ENCODE measurements at regions not wholly inside any gene's neighbourhood (a gene's known extent, or its start where the extent isn't known, plus 50 kb on each side); places are given as distances from the start of the nearest gene placed in this dataset.
"Not testable (repeated sequence)": the region's sequence is repeated elsewhere in the genome, so short reads cannot be mapped to it uniquely, and the experiment has no call there.

DNA sequence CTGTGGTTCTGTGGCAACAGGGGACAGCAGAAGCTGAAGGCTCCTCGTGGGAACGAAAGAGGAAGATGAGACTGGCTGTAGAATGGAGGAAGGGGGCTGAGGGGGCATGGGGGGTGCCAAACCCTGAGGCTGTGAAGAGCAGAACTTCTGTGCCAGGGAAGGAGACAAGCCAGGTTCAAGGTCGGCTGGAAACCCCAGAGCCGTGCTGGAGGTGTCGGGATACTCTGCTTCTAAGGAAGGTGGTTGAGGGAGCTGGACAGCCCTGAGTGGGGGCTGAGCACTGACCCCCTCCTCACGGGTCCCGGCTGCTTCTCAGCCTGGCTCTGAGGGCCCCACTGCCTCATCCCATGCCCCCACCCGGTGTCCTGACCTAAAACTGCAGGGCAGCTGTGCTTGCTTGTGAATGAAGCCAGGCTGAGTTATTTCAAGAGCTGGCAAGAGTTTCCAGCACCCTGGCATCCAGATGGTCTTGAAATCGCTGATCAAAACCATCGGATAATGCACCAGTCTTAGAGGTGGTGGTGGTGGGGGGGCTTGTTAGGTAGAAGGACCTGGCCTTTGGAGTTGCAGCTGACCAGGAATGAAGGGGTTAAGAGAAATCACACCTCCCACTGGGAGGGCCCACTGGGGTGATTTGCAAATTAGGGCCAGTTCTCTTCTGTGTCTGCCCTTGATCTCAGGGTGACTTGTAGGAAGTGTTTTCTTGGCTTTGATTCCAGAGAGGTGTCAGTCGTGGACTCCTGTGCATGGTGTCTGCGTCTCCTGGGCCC lies 218.9 kb upstream of the C1orf174 start:
- no peak for DNase-seq (ENCODE audit: low read depth)

DNA sequence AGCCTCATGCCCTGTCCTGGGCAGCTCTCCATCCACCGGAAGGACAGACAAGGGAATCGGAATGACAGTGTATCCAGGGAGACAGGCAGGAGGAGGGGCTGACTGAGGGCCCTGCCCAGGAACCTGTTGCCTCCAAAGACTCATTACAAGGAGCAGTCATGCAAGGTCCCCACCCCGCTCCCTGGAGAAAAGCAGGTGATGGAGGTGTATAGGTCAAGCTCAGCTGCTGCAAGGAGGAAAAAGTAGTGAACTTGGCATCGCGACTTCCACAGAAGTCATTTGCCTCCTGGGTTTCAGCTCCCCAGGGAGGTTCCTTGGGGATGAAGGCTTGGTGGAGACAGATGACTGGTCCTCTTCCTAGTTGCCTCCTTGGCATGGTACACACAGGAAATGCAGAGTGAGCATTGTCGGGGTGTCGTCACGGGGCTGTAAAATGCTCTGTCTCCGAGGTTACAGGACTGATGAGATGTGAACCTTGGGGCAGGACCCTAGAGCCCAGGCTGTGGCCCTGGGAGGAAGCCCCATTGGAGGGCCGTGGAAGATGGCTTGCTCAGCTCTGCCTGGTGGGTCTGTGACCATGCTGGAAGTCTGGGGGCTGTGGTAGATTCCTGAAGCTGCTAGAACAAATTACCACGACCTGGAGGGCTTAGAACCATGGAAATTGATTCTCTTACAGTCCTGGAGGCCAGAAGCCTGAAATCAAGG lies 219.6 kb upstream of the C1orf174 start:
- no peak for DNase-seq (ENCODE audit: low read depth)

GRCh38 chr1:4120557-4121292 lies 220.7 kb upstream of the C1orf174 start:
- no peak for DNase-seq (ENCODE audit: low read depth)

GRCh38 chr1:4121293-4121684 lies 221.2 kb upstream of the C1orf174 start:
- no peak for DNase-seq (ENCODE audit: low read depth)

DNA sequence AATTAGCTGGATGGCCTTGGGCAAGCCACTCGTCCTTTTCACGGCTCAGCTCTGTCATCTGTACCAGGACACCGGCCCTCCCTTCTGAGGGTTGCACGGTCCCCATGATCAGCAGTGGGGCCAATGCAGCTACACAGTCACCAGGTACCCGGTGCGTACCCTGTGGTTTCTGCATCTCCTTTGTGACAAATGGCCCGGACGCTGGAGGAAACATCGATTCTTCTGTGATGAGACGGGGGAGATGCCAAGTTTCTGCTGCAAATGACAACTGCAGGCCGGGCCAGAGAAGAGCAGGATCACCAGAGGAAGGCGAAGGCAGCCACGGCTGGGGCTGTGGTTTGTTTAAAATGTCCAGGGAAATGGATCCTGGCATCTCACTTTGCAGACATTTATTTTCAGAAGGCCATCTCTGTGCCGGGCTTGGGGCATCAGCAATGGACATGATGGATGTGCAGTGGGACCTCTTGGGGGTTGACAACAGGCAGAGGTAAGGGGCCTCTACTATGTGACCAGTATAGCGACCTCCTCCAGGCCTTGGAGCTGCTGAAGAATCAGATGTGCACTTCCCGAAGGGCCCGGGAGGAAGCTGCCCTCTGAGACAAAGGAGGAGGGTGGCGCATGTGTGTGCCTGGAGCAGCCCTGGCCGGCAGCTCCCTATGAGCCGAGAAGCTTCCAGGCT lies 221.9 kb upstream of the C1orf174 start:
- DNase-seq (ENCODE audit: low read depth) = no peak

DNA sequence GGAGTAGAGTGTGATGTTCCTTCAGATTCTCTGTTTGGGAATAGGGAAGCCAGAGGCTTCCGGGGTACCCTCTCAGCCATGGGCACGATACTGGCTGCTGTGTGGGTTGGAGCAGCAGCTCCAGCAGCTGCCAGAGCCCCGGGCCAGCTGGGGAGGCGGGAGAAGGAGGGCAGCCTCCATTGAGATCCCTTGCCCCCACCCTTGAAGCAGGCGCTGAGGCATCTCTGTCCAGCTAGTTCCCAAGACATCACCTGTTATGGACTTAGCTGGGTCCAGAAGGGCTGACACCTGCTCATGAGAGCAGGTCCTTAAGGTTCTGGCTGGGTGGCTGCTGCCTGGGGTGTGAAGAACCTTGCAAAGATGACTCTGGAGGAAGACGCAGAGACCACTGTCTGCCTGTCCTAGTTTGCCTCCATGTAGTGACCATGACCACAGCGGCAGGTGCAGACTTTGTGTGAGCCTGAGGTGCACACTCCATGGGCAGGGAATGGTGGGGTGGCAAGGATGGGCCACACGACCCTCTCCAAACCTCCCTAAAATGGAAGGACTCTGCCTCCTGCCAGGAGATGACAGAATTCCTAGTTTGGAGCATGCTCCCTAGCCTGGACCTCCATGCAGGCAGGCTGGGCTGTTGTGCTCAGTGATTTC lies 222.6 kb upstream of the C1orf174 start:
- DNase-seq (ENCODE audit: low read depth) = no peak

DNA sequence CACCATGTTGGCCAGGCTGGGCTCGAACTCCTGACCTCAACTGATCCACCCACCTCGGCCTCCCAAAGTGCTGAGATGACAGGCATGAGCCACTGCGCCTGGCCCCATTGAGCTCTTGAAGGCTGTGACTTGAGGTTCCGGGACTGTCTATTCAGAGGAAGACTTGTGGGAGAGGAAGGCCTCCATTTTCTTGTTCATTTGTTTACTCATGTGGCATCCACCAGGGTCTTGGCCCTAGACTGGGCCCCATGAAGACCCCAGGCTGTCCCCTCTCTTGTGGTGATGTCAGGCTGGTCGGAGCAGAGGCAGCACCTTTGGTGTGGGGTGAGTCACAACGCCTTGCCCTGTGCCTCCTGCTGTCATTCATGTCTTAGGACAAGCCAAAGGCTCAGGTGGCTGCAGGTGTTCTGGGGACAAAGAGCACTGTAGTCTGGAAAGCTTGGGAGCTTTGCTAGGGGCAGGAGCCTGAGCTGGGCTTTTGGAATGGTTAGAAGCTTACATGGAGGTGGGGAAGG lies 224.6 kb upstream of the C1orf174 start:
- DNase-seq (ENCODE audit: low read depth) = no peak

- no peak for DNase-seq (ENCODE audit: low read depth)
These were observed 226.2 kb upstream of the C1orf174 start for GRCh38 chr1:4126251-4126650.

DNA sequence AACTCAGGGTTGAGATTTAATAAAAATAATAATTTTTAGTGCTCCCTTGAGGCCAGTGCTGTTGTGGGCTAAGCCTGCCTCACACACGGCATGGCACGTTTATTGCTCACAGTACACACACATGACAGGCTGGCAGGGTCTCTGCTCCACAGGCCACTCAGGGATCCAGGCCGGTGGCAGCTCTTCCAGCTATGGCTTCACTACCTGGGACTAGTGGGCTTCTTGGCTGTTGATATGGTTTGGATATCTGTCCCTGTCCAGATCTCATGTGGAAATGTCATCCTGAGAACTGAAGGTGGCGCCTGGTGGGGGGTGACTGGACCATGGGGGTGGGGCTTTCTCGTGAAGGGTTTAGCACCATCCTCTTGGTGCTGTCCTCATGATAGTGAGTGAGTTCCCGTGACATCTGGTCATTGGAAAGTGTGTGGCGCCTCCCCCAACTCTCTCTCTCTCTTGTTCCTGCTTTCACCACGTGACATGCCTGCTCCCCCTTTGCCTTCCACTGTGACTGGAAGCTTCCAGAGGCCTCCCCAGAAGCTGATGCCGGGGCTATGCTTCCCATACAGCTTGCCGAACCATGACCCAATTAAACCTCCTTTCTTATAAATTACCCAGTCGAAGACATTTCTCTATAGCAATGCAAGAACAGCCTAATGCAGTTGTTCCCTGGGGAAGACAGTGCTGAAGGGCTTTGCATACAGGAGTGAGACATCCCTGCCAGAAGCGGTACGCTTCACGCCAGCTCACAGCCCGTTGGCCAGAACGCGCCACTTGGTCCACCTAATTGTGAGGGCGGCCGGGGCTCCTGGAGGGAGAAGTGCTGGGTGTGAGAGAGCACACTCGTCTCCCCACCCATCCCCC lies 226.9 kb upstream of the C1orf174 start:
- no peak for DNase-seq (ENCODE audit: low read depth)

DNA sequence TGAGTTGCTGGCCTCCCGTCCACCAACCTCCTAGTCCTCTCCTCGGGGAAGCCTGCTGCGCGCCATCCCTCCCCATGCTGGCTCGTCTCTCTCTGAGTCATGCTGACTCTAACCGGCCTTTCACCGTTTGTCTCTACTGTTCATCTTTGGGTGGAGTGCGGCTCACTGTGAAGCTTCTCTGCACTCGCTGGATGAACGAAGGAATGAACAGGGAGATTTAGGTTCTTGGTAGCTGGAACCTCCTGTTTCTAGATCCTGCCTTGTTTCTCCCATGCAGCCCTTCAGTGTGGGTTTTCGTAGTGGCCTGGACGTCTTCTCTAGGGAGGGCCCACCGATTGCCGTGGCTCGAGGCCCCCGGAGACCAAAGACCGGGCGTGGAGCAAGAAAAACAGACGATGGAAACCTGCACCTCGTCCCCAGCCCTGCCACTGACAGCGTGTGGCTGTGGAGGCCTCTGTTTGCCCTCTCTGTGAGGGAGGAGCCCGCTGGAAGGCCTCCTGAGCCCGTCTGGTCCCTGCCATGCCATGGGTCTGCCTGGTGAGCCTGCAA lies 227.6 kb upstream of the C1orf174 start:
- peak; percentile 84 for DNase-seq (ENCODE audit: low read depth)

DNA sequence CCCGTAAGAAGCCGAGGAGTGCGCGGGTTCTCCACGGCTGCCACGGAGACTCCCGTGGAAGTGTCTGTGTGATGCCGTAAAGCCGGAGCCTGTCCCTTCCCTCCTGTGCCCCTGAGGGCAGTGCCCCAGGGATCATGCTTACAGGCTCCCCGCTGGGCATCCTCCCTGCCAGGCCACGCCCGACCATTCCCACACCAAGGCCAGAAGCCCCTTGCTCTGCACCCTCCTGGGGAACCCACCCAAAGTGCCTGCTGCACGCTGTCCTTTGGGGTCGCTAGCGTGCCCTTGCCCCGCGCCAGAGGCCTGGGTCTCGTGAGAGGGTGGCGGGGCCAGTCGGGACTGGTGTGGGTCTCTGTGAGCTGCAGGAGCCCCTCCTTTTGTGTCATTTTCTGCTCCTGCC lies 228.5 kb upstream of the C1orf174 start:
- DNase-seq (ENCODE audit: low read depth) = no peak

DNA sequence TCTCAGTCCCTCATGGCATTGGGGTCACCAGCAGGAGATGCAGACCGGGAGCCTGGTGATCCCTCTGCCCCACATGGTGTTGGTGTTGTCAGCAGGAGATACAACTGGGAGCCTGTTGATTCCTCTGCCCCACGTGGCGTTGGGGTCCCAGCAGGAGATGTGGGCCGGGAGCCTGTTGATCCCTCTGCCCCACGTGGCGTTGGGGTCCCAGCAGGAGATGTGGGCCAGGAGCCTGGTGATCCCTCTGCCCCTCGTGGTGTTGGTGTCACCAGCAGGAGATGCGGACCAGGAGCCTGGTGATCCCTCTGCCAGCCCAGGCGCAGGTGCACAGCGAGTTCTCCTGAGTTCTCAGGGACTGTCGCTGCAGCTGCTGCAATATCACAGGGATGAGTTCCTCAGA lies 229.6 kb upstream of the C1orf174 start:
- DNase-seq (ENCODE audit: low read depth) = no peak

- DNase-seq (ENCODE audit: low read depth) = no peak
These were observed 230.0 kb upstream of the C1orf174 start for GRCh38 chr1:4130096-4130495.

DNA sequence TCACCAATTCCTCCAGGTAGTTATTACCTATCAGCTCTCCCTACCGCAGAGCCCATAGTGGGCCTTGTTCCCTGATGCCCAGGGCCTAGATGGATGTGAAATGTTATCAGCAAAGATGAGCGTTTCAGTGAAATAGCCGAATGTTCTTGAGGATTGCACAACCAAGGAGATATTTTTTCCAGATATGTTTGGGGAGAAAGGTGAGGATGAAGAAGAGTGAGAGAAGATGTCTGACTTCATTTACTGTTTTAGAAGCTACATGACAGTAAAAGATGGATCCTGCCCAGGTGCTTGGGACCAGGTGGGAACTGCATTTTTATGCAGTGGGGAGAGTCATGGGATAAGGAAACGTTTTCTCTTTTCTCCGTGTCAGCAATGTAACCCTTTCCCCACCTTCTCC lies 231.7 kb upstream of the C1orf174 start:
- DNase-seq (ENCODE audit: low read depth) = no peak

DNA sequence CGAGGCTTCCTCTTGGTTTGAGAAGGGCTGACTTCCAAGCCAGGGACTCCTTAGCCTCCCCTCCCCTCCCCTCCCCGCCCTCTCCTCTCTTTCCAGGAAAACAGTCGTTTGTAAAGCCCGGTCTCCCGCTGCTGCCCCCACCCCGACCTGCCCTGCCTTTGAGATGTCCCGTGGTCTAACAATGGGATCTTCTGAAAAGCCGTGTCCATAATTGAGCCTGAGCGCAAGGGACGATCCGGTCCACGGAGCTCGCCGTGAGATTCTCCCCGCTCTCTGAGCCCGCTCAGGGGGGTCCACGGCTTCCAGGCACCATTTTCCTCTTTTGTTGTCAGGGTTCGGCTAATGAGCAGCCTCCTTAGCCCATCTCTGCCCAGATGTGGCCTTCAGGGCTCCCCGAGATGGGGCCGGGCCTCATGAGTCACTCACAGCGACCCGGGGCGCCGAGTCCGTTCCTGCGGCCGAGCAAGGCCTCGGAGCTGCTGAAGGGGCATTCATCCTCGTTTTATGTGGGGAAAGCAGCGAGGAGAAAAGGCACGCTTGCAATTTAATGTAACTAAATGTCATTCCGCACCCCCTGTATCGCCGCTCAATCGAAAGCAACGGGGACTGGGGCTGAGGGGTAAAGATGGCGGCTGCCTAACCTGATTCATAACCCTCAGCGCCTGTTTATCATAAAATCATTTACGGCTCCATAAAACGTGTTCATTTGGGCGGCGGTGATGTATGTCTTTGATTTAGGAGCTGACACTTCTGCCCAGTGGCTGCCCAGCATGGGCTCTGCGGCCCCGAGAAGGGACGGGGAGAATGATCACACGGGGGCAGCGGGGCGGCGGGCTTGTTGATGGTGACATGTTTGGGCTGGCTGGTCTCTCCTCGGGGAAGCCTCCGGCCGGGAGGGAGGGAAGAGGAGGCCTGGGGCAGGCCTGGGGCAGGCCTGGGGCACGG lies 232.6 kb upstream of the C1orf174 start:
- DNase-seq (ENCODE audit: low read depth) = peak; percentile 55

DNA sequence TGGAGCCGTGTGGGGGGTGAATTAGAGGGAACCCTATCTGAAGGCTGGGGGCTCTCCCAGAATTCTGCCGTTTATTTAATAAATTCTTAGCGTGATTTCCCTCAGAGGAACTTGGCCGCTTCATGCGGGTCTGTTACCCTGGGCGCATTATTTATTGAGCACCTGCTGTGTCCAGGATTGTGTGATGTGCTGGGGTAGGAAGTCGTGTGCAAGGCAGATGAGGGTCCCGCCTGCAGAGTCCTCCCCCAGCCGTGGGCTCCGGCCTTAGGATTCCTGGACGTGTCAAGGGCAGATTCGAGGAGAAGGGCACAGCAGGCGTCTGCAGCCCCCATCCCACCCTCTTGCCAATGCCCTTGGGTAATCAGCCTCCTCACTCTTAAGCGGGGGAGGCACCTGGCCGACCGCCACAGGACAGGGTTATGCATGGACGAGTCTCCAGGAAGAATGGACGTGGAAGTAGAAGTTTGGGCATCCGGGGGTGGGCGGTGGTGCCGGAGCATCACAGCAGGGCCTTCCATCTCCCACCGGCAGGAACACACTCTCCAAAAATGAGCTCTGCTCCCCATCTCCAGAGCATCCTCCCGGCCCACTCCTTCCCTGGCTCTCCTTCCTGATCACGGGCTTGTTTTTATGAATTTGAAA lies 233.3 kb upstream of the C1orf174 start:
- no peak for DNase-seq (ENCODE audit: low read depth)

GRCh38 chr1:4133939-4134321 lies 233.9 kb upstream of the C1orf174 start:
- no peak for DNase-seq (ENCODE audit: low read depth)

GRCh38 chr1:4135853-4136252 lies 235.8 kb upstream of the C1orf174 start:
- DNase-seq (ENCODE audit: low read depth) = not testable (repeated sequence)

Measured in Daoy (cell line).